Tibial nerve (tissue), 3 donors: ENCODE measurements at regions not wholly inside any gene's neighbourhood (a gene's known extent, or its start where the extent isn't known, plus 50 kb on each side); places are given as distances from the start of the nearest gene placed in this dataset.

Source experiments
- CTCF ChIP-seq, 5 experiments: fragments of 200-600 bp in 3 of 5; fragments of 450-650 bp in 2 of 5; sonication (generic) in 3 of 5; IDR thresholded peaks; one replicate each; pipeline ENCODE4 v1.5.1; 2016 to 2019; ENCODE audit warnings: antibody characterized with exemption in 5 of 5, mild to moderate bottlenecking in 3 of 5, moderate library complexity in 2 of 5
- POLR2A ChIP-seq, 2 donors: fragments of 450-650 bp; IDR thresholded peaks; one replicate each; pipeline ENCODE4 v1.6.1; 2017; ENCODE audit warnings: antibody characterized with exemption in 2 of 2, mild to moderate bottlenecking in 2 of 2, moderate library complexity in 2 of 2

- TF ChIP-seq CTCF (IDR thresholded peaks at IDR 0.05) (no peak), POLR2A (IDR thresholded peaks at IDR 0.05) (no peak)
Observed at GRCh38 chr21:41562101-41563000, 54.4 kb upstream of the TMPRSS2 start.
